Breast epithelium (tissue), 3 donors: ENCODE measurements at regions not wholly inside any gene's neighbourhood (a gene's known extent, or its start where the extent isn't known, plus 50 kb on each side); places are given as distances from the start of the nearest gene placed in this dataset.

Source experiments
- CTCF ChIP-seq, 3 donors: fragments of 450-650 bp; IDR thresholded peaks; one replicate each; pipeline ENCODE4 v1.5.1; 2016 to 2017; ENCODE audit warnings: antibody characterized with exemption in 3 of 3, mild to moderate bottlenecking in 3 of 3, moderate library complexity in 3 of 3
- POLR2A ChIP-seq: fragments of 450-650 bp; IDR thresholded peaks from one replicate; pipeline ENCODE4 v1.6.1; 2016; ENCODE audit warnings: antibody characterized with exemption, mild to moderate bottlenecking, moderate library complexity
- POLR2AphosphoS5 ChIP-seq, 3 donors: sonication (generic); formaldehyde crosslinking; IDR thresholded peaks; one replicate each; pipeline ENCODE4 v1.6.1; 2017; ENCODE audit warnings: antibody characterized with exemption in 3 of 3

- TF ChIP-seq CTCF (IDR thresholded peaks at IDR 0.05) (no peak), POLR2A (no peak), POLR2AphosphoS5 (IDR thresholded peaks at IDR 0.05) (no peak)
These were observed 88.6 kb downstream of the KLF12 start for GRCh38 chr13:74045583-74045982.
